Spinal cord (tissue), 9 donors: ENCODE measurements at regions not wholly inside any gene's neighbourhood (a gene's known extent, or its start where the extent isn't known, plus 50 kb on each side); places are given as distances from the start of the nearest gene placed in this dataset.
"Not testable (repeated sequence)": the region's sequence is repeated elsewhere in the genome, so short reads cannot be mapped to it uniquely, and the experiment has no call there.

Experiments
- DNase-seq, 6 donors: peaks; one replicate each; pipeline versions ENCODE4 v3.0.0 to v3.0.0-alpha.2; 2013 to 2015; ENCODE audit warnings: low spot score in 6 of 6, low read depth in 4 of 6
- H3K27ac ChIP-seq: one replicate; pipeline ENCODE4 v1.5.1; 2013; ENCODE audit warnings: low read depth, low read length, control low read depth
- H3K27me3 ChIP-seq: one replicate; pipeline ENCODE4 v1.6.1; 2013; ENCODE audit warnings: low read length; ENCODE audit not compliant: control insufficient read depth, insufficient read depth
- H3K36me3 ChIP-seq: one replicate; pipeline ENCODE4 v1.6.1; 2013; ENCODE audit warnings: low read length; ENCODE audit not compliant: control insufficient read depth, insufficient read depth
- H3K4me1 ChIP-seq: one replicate; pipeline ENCODE4 v1.6.1; 2013; ENCODE audit warnings: low read length; ENCODE audit not compliant: control insufficient read depth, insufficient read depth
- H3K4me3 ChIP-seq: one replicate; pipeline ENCODE4 v1.5.1; 2013; ENCODE audit warnings: low read depth, low read length, control low read depth
- H3K9me3 ChIP-seq: one replicate; pipeline ENCODE4 v1.6.1; 2013; ENCODE audit warnings: low read length; ENCODE audit not compliant: control insufficient read depth, insufficient read depth
- WGBS: methylation state at CpG from one replicate; pipeline ENCODE4 v1.1.5; 2013; ENCODE audit warnings: missing lambda C conversion rate; ENCODE audit not compliant: insufficient coverage; 5-methylcytosine and 5-hydroxymethylcytosine counted together
- donor health status: healthy.

GRCh38 chr5:53160895-53161294 is 51.3 kb upstream of the MOCS2 start:
- DNase-seq: no peak
- Histone ChIP-seq H3K4me3 (no peak overlapping the region), H3K9me3 (no peaks in the 10 kb centered on the region), H3K27ac (no peak overlapping the region), H3K27me3 (no peaks in the 10 kb centered on the region), H3K4me1 (no peaks in the 10 kb centered on the region), H3K36me3 (no peaks in the 10 kb centered on the region)
- 50% methylated on average over 2 of the region's 4 CpGs for WGBS

DNA sequence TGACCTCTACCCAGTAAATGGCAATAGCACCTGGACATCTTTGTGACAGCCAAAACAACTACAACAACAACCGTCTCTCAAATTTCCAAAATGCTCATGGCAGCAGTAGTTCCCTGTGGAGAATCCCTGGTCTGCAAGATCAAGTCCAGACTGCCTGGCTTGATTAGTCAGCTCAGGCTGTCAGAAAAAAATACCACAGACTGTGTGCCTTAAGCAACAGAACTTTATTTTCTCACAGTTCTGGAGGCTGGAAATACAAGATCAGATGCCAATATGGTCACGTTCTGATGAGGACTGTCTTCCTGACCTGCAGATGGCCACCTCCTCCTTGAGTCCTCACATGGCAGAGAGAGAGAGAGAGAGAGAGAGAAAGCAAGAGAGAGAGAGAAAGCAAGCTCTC is 52.3 kb upstream of the MOCS2 start:
- peak in 1 of 6 donors; percentile 3 for DNase-seq

DNA sequence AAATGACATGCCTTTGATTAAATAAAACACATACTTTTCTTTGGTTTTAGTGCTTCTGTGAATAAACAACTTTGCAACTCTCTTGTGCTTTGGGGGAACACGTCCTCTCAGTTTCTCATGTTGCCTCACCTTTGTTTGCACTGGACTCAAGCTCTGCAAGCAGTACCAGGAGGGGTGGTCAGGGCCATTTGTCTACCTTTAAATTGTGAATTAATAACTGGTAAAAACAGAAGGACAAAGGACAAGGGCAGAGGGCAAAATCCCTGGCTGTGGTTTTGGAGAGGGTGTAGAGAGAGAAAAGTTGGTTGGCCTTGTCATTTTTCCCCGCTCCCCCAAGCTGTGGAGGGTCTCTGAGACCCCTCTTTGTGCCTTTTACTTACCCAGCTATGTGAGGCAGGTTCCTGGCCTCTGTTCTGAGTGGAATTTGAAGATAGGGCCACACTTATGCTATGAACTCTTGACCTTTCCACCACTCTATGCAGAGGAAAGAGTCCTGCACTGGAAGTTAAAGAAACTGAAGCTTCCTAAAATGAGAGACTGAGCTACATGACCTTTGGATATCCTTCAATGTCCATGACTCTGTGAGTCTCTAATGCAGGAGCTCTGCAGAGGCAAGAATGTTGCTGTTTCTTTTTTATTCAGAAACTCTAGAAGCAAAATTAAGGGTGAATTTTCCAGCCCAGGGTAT is 55.1 kb upstream of the MOCS2 start:
- Histone ChIP-seq H3K9me3 (no peaks in the 10 kb centered on the region), H3K4me1 (no peaks in the 10 kb centered on the region), H3K4me3 (no peak overlapping the region), H3K27me3 (no peaks in the 10 kb centered on the region), H3K27ac (no peak overlapping the region), H3K36me3 (no peaks in the 10 kb centered on the region)
- no peak for DNase-seq
- 75% methylated on average over 1 of the region's 2 CpGs for WGBS

More for the DNA sequence above, 52.3 kb upstream of the MOCS2 start:
- Histone ChIP-seq H3K9me3 (no peaks in the 10 kb centered on the region), H3K36me3 (no peaks in the 10 kb centered on the region), H3K4me1 (no peaks in the 10 kb centered on the region), H3K27ac (no peak overlapping the region), H3K4me3 (no peak overlapping the region), H3K27me3 (no peaks in the 10 kb centered on the region)
- 89% methylated on average over 1 of the region's 2 CpGs for WGBS

- DNase-seq: peak in 2 of 6 donors; percentile 58 to 60
- Histone ChIP-seq H3K9me3 (no peaks in the 10 kb centered on the region), H3K27ac (no peak overlapping the region), H3K27me3 (no peaks in the 10 kb centered on the region), H3K4me1 (no peaks in the 10 kb centered on the region), H3K36me3 (no peaks in the 10 kb centered on the region), H3K4me3 (no peak overlapping the region)
- WGBS: 100% methylated on average over 1 of the region's 5 CpGs
These were observed 56.0 kb upstream of the MOCS2 start for GRCh38 chr5:53165431-53166182.

GRCh38 chr5:53166183-53166495 is 56.6 kb upstream of the MOCS2 start:
- H3K27ac ChIP-seq: no peak overlapping the region
- no CpG with 5 or more reads among the region's 1 CpG for WGBS
- peak in 1 of 6 donors; percentile 70 for DNase-seq

GRCh38 chr5:53167836-53168235 is 58.3 kb upstream of the MOCS2 start:
- H3K9me3 ChIP-seq: no peaks in the 10 kb centered on the region
- WGBS: no CpG with 5 or more reads among the region's 1 CpG
- no peak overlapping the region for H3K4me3 ChIP-seq
- H3K4me1 ChIP-seq: no peaks in the 10 kb centered on the region
- peak in 1 of 6 donors; percentile 28 for DNase-seq
- no peak overlapping the region for H3K27ac ChIP-seq
- no peaks in the 10 kb centered on the region for H3K36me3 ChIP-seq
- H3K27me3 ChIP-seq: no peaks in the 10 kb centered on the region

More at GRCh38 chr5:53166183-53166495, 56.6 kb upstream of the MOCS2 start:
- Histone ChIP-seq H3K9me3 (no peaks in the 10 kb centered on the region), H3K27me3 (no peaks in the 10 kb centered on the region), H3K4me3 (no peak overlapping the region), H3K36me3 (no peaks in the 10 kb centered on the region), H3K4me1 (no peaks in the 10 kb centered on the region)

- H3K9me3 ChIP-seq: no peaks in the 10 kb centered on the region
These were observed 60.4 kb upstream of the MOCS2 start for GRCh38 chr5:53169933-53170332.

GRCh38 chr5:53170746-53171349 is 61.3 kb upstream of the MOCS2 start:
- Histone ChIP-seq H3K27ac (no peak overlapping the region), H3K4me3 (no peak overlapping the region), H3K4me1 (no peaks in the 10 kb centered on the region), H3K36me3 (no peaks in the 10 kb centered on the region), H3K9me3 (no peaks in the 10 kb centered on the region), H3K27me3 (no peaks in the 10 kb centered on the region)
- WGBS: no CpG with 5 or more reads among the region's 1 CpG
- DNase-seq: peak in 4 of 6 donors; percentile 17 to 83 (median 43)

More at GRCh38 chr5:53169933-53170332, 60.4 kb upstream of the MOCS2 start:
- DNase-seq: no peak
- H3K27ac ChIP-seq: no peak overlapping the region
- H3K36me3 ChIP-seq: no peaks in the 10 kb centered on the region
- no peaks in the 10 kb centered on the region for H3K27me3 ChIP-seq
- H3K4me1 ChIP-seq: no peaks in the 10 kb centered on the region
- no CpG with 5 or more reads among the region's 3 CpGs for WGBS
- H3K4me3 ChIP-seq: no peak overlapping the region

DNA sequence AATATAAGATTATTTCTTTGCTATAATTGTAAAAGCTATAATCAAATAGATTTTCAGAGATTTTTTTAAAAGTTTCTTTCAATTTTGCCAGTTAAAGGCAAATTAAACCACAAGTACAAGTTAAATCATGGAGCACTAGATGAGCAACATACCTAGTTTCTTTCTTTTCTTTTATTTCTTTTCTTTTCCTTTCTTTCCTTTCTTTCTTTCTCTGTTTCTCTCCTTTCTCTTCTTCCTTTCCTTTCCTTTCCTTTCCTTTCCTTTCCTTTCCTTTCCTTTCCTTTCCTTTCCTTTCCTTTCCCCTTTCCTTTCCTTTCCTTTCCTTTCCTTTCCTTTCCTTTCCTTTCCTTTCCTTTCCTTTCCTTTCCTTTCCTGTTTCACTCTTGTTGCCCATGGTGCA is 62.5 kb upstream of the MOCS2 start:
- not testable (repeated sequence) for H3K4me1 ChIP-seq, H3K36me3 ChIP-seq

DNA sequence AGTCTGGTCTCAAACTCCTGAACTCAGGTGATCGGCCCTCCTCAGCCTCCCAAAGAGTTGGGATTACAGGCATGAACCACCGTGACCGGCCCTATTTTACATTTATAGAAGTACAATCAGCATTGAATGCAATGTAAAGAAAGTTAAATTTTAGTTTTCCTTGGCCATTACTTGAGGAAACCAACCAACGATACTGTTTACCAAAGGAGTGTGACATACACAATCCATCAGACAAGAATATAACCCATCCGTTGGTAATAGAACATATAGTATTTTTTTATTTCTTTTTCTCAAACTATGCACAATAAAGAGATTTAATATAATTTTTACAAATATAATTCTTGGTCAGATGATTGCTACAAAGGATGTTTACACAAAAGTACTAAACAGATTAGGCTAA is 63.1 kb upstream of the MOCS2 start:
- H3K9me3 ChIP-seq: no peaks in the 10 kb centered on the region
- H3K27ac ChIP-seq: no peak overlapping the region
- WGBS: no CpG with 5 or more reads among the region's 5 CpGs
- H3K4me3 ChIP-seq: no peak overlapping the region
- no peak for DNase-seq
- H3K36me3 ChIP-seq: no peaks in the 10 kb centered on the region
- H3K27me3 ChIP-seq: no peaks in the 10 kb centered on the region
- no peaks in the 10 kb centered on the region for H3K4me1 ChIP-seq

More for the DNA sequence above, 62.5 kb upstream of the MOCS2 start:
- not testable (repeated sequence) for H3K9me3 ChIP-seq, H3K27ac ChIP-seq, H3K4me3 ChIP-seq, H3K27me3 ChIP-seq, DNase-seq
